ENCODE measurements at regions not wholly inside any gene's neighbourhood (a gene's known extent, or its start where the extent isn't known, plus 50 kb on each side); places are given as distances from the start of the nearest gene placed in this dataset.

GRCh38 chr5:88045931-88046461 is 222.6 kb downstream of the TMEM161B start (continued):
- no peak for TF ChIP-seq BCLAF1 (IDR thresholded peaks at IDR 0.05)
- no peak for TF ChIP-seq ELK1 (IDR thresholded peaks at IDR 0.05; ENCODE audit: low read depth, low read length)
- no peak for TF ChIP-seq ZNF384 (IDR thresholded peaks at IDR 0.05; ENCODE audit: borderline replicate concordance, low read depth, low read length)

GRCh38 chr5:88045165-88045564 is 223.5 kb downstream of the TMEM161B start:
- intact Hi-C loops (cut with micrococcal nuclease; ENCODE audit: unreplicated experiment): no loop called here
- Histone ChIP-seq H3K36me3 (ENCODE audit: control insufficient read depth in 2 of 2, insufficient read depth in 2 of 2, low read length in 1 of 2) (no peaks in the 10 kb centered on the region), H3K27ac (ENCODE audit: control insufficient read depth, insufficient read depth) (no peak overlapping the region), H3K9ac (ENCODE audit: control insufficient read depth, insufficient read depth, low read length) (no peak overlapping the region), H3K4me1 (ENCODE audit: control insufficient read depth, insufficient read depth, low read length) (no peaks in the 10 kb centered on the region), H3K4me2 (ENCODE audit: control insufficient read depth, insufficient read depth) (no peak overlapping the region), H3K4me3 (no peak overlapping the region), H3K79me2 (ENCODE audit: control insufficient read depth, insufficient read depth, low read length) (no peaks in the 10 kb centered on the region), H4K20me1 (ENCODE audit: control insufficient read depth, insufficient read depth) (no peaks in the 10 kb centered on the region), H2AFZ (ENCODE audit: control insufficient read depth, low read depth, low read length) (no peak overlapping the region), H3K9me3 (replicated peaks; ENCODE audit: control insufficient read depth, insufficient read depth, low read length) (no peaks in the 10 kb centered on the region), H3K27me3 (replicated peaks in 1 of 2; ENCODE audit: control insufficient read depth in 2 of 2, insufficient read depth in 2 of 2, low read length in 1 of 2) (no peaks in the 10 kb centered on the region)
- no peak for DNase-seq (ENCODE audit: low read depth, low spot score)
- no peak for ATAC-seq
- RAD21 ChIA-PET (ENCODE audit: unreplicated experiment): no interaction called here
- TF ChIP-seq POLR2AphosphoS2 (IDR thresholded peaks at IDR 0.05; ENCODE audit: low read depth, low read length) (no peak), EP300 (IDR thresholded peaks at IDR 0.05; ENCODE audit: borderline replicate concordance in 1 of 2, control insufficient read depth in 1 of 2, low read depth in 2 of 2, low read length in 2 of 2) (no peak), NRF1 (conservative IDR thresholded peaks at IDR 0.05; ENCODE audit: low read depth, low read length) (no peak)
- POLR2A ChIA-PET: no interaction called here
- SMC1A ChIA-PET (ENCODE audit: uncharacterized antibody, unreplicated experiment): interaction anchor here (0.6 kb wide), 1 partner anchor 28 kb away, joined by 3 read pairs; no protein-coding TSS in a partner anchor
- no peak for FAIRE-seq
- in situ Hi-C loops (cut with MboI): no loop called here
- no TSS peak for BruUV-seq (replicated peaks)
- CTCF ChIA-PET: no interaction called here
- 0% methylated on average over 1 of the region's 1 CpG for WGBS (ENCODE audit: insufficient coverage, insufficient replicate concordance, low lambda C conversion rate, missing lambda C conversion rate)

Data from GM12878 (cell line).